Sigmoid colon (tissue), 4 donors: ENCODE measurements at regions not wholly inside any gene's neighbourhood (a gene's known extent, or its start where the extent isn't known, plus 50 kb on each side); places are given as distances from the start of the nearest gene placed in this dataset.

ENCODE experiments used
- EP300 ChIP-seq, 4 donors: sonication (generic); formaldehyde crosslinking; IDR thresholded peaks; one replicate each; pipeline ENCODE4 v1.6.1; 2017; ENCODE audit warnings: antibody characterized with exemption in 4 of 4
- POLR2AphosphoS5 ChIP-seq, 4 donors: sonication (generic); formaldehyde crosslinking; IDR thresholded peaks; one replicate each; pipeline ENCODE4 v1.6.1; 2017; ENCODE audit warnings: antibody characterized with exemption in 4 of 4
- TF ChIP-seq, protein P1 (sequence below), 4 experiments: fragments of 450-650 bp in 3 of 4; fragments of 200-600 bp in 1 of 4; IDR thresholded peaks; one replicate each; pipeline ENCODE4 v1.5.1; 2016 to 2019; ENCODE audit warnings: antibody characterized with exemption in 4 of 4, mild to moderate bottlenecking in 3 of 4, moderate library complexity in 2 of 4

DNA sequence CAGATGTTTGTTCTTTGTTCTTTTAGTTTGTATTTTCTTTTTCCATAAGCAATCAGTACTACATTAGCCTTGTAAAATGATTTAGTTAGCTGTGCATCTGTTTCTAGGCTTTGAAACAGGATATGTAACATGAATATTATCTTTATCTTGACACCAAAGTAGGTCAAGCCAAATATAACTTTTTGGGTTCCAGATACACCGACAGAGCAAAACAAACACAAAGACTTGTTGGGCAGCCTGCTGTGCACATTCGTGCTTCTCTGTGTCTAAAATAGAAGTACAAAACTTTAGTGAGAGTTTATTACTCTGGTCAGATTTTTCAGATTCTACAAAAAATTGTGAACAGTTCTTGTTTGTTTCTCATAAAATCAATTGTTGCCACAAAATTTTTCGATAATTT lies 1059.3 kb upstream of the GYPC start:
- TF ChIP-seq EP300 (IDR thresholded peaks at IDR 0.05): no peak
- TF ChIP-seq, protein P1, sequence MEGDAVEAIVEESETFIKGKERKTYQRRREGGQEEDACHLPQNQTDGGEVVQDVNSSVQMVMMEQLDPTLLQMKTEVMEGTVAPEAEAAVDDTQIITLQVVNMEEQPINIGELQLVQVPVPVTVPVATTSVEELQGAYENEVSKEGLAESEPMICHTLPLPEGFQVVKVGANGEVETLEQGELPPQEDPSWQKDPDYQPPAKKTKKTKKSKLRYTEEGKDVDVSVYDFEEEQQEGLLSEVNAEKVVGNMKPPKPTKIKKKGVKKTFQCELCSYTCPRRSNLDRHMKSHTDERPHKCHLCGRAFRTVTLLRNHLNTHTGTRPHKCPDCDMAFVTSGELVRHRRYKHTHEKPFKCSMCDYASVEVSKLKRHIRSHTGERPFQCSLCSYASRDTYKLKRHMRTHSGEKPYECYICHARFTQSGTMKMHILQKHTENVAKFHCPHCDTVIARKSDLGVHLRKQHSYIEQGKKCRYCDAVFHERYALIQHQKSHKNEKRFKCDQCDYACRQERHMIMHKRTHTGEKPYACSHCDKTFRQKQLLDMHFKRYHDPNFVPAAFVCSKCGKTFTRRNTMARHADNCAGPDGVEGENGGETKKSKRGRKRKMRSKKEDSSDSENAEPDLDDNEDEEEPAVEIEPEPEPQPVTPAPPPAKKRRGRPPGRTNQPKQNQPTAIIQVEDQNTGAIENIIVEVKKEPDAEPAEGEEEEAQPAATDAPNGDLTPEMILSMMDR (IDR thresholded peaks at IDR 0.05): no peak
- TF ChIP-seq POLR2AphosphoS5 (IDR thresholded peaks at IDR 0.05): no peak
